HG02981 (cell line): ENCODE measurements at regions not wholly inside any gene's neighbourhood (a gene's known extent, or its start where the extent isn't known, plus 50 kb on each side); places are given as distances from the start of the nearest gene placed in this dataset.
"Not testable (repeated sequence)": the region's sequence is repeated elsewhere in the genome, so short reads cannot be mapped to it uniquely, and the experiment has no call there.

ENCODE experiments used
- ATAC-seq: cut with Tn5 transposase; IDR thresholded peaks from one replicate; pipeline ENCODE4 v1.9.1; 2021; ENCODE audit warnings: mild to moderate bottlenecking, moderate library complexity; ENCODE audit not compliant: unreplicated experiment

DNA sequence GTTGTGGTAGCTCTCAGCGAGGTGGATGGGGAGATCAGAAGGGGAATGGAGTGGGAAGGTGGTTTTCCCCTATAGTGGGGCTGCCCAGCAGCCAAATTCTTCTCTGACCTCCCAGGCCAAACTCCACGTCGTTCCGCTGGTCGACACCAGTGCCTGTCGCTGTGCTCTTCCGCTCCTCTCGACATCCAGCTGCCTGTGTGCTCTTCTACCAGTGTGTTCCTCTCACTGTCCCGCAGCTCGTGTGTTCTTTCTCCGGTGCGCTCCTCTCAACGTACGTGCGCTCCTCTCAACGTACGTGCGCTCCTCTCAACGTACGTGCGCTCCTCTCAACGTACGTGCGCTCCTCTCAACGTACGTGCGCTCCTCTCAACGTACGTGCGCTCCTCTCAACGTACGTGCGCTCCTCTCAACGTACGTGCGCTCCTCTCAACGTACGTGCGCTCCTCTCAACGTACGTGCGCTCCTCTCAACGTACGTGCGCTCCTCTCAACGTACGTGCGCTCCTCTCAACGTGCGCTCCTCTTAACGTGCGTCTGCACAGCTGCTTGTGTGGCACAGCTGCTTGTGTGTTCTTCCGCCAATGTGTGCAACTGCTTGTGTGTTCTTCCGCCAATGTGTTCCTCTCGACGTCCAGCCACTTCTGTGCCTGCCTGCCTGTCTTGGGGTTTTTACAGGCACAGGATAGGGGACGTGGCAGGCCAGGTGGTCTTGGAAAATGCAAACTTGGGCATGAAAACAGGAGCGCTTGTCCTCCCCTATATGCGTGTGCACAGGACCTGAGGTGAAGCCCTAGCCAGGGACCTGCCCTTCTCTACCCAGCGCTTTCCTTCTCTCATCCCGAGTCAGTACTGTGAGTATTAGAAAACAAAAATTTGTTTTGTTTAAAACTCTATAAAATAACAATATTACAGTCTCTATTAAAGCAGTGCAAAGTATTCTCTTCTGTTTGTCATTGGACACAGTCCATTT lies 991.1 kb downstream of the GBE1 start:
- ATAC-seq, result no peak

DNA sequence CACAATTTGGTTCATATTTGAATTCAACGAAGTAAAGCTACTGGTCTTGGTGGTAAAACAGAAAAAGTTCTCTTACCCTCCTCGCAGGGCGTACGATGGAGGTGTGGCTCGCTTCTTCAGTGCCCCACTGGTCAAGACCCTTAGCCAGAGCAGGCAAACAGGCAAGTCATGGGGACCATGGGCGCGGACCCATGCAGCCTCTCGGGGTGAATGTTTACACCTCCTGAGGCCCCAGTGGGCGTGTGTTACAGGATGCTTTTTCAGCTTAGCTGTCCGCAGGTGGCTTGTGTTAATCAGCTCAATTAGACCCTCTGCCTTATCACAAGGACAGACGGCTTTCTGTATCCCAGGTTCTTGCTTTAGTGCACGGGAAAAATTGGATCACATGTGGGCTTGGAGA lies 991.8 kb downstream of the GBE1 start:
- ATAC-seq, result no peak

DNA sequence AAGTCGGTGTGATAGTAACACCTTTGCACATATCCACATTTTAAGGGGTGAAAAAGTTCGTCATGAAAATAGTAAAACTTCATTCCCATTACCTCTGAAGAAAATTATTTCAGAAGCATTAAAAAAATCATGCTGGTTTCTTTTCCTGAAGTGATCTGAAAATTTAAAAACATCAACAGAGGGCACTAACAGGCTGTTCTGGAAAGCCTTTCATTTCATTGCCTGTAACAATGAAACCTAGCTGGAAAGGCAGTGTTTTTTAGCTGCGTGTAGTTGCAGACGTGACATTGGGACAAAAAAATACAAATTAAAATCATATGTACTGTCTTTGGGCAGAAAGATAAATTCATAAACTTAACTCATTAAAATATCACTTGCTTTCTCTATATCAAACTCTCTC lies 993.8 kb downstream of the GBE1 start:
- no peak for ATAC-seq

DNA sequence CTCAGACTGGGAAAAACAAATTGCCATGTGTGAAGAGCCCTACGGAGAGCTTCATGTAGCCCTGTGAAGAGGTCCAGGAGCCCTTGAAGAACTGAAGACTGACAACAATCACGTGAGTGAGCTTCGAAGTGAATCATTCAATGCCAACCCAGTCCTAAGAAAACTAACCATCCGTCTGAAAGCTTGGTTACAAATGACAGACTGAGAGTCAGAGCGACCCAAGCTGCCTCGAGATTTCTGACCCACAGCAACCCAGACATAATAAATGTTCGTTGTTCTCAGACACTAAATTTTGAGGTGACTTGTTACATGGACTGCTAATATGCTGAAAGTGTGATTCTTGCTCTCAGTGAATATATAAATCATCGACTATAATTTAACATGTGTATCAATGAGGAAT lies 987.2 kb upstream of the ROBO1 start:
- no peak for ATAC-seq

DNA sequence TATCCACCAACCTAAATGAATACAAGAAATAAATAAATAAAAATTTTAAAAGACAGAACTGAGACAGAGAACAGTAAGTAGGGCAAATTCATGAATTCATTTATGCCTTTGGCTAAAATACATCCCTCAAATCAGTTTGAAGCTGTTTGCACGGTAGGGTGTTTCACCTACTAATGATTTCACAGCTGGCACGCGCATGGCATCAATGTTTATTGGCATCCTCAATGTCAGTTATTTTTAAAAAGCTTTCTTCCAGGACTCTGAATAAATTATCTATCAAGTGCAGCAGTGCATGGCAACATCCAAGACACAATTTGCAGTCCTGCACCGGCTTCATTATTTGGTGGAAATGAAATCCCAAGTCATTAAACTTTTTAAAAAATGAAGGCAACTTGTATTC lies 985.2 kb upstream of the ROBO1 start:
- no peak for ATAC-seq

DNA sequence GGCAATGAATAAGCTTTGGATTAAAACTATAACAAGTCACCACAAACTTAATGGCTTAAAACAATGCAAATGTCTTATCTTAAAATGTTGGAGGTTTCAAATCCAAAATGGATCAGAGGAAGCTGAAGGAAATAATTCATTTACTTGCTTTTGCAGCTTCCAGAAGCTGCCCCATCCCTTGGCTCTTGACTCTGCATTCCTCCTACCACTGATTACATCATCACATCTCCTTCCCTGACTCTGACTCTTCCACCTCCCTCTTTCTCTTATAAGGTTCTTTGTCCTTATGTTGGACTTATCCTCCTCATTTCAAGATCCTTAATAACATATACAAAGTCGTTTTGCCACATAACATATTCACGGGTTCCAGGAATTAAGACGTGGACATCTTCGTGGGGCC lies 982.8 kb upstream of the ROBO1 start:
- no peak for ATAC-seq

DNA sequence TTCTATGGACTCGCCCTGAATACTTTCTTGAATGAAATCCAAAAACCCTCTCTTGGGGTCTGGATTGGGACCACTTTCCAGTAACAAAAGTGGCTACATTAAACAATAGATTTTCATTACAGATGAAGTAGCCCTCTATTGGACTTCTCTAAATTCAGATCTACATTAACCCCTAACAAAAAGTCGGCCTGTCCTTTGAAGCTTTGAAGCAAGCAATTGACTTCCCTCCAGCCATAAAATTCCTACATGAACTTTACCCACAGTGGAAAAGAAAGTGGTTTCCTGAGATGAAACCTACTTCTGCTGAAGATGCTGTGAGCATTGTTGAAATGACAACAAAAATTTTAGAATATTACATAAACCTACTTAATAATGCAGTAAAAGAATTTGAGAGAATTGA lies 967.1 kb upstream of the ROBO1 start:
- no peak for ATAC-seq

DNA sequence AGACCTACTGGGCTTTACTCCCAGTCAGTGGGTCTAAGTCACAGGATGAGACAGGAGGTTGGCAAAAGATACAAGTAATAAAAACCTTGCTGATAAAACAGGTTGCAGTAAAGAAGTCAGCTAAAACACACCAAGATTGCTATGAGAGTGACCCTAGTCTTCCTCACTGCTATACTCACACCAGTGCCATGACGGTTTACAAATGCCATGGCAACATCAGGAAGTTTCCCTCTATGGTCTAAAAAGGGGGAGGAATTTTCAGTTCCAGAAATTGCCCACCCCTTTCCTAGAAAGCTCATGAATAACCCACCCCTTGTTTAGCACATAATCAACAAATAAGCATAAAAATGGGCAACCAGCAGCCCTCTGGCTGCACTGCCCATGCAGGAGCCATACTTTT lies 966.7 kb upstream of the ROBO1 start:
- no peak for ATAC-seq

DNA sequence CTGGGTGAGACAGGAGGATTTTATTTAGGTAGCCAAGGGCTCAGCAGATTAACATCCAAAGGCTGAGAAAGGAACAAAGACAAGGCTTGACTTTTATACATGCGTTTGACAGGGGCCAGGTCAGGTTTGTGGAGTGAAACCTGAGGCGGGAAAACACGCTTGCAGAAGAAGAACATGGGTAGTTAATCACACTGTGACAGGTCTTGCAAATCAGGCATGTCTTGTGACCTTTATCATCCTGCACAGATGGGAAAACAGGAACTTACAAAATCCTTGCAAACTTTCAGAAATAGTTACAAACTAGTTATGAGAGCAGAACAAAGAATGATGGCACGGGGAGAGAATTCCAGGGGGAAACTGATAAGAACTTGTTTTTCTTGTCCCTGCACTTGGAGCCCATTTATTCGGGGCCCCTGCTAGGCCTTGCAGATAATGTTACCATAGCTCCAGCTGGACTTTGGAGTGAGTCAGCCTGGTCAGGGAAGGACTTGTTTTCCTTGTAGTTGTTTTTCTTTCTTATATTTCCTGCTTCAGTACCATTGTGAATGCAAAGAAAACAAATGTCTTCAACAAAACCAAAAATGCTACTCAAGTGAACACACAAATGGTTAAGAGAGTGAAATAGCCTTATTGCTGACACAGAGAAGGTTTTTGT lies 965.9 kb upstream of the ROBO1 start:
- ATAC-seq, result no peak

DNA sequence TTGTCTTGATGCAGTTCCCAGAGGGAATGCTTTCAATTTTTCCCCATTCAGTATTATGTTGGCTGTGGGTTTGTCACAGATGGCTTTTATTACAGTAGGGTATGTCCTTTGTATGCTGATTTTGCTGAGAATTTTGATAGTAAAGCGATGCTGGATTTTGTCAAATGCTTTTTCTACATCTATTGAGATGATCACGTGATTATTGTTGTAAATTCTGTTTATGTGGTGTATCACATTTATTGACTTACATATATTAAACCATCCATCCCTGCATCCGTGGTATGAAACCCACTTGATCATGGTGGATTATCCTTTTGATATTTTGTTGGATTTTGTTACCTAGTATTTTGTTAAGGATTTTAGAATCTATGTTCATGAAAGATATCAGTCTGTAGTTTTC lies 959.8 kb upstream of the ROBO1 start:
- ATAC-seq, result not testable (repeated sequence)

DNA sequence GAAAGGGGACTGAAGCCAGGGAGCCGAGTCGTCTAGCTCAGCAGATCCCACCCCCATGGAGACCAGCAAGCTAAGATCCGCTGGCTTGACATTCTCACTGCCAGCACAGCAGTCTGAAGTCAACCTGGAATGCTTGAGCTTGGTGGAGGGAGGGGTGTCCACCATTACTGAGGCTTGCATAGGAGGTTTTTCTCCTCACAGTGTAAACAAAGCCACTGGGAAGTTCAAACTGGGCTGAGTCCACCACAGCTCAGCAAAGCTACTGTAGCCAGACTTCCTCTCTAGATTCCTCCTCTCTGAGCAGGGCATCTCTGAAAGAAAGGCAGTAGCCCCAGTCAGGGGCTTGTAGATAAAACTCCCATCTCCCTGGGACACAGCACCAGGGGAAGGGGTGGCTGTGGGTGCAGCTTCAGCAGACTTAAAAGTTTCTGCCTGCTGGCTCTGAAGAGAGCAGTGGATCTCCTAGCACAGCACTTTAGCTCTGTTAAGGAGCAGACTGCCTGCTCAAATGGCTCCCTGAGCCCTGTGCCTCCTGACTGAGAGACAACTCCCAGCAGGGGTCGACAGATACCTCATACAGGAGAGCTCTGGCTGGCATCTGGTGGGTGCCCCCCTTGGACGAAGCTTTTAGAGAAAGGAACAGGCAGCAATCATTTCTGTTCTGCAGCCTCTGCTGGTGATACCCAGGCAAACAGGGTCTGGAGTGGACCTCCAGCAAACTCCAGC lies 942.0 kb upstream of the ROBO1 start:
- ATAC-seq, result not testable (repeated sequence)

DNA sequence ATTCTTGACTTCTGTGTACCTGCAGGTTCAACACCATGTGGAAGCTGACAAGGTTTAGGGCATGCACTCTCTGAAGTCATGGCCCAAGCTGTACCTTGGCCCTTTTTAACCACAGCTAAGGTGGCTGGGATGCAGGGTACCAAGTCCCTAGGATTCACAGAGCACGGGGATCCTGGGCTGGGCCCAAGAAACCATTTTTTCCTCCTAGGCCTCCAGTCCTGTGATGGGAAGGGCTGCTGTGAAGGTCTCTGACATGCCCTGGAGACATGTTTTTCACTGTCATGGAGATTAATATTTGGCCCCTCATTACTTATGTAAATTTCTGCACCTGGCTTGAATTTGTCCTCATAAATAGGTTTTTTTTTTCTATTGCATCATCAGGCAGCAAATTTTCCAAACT lies 937.5 kb upstream of the ROBO1 start:
- no peak for ATAC-seq

DNA sequence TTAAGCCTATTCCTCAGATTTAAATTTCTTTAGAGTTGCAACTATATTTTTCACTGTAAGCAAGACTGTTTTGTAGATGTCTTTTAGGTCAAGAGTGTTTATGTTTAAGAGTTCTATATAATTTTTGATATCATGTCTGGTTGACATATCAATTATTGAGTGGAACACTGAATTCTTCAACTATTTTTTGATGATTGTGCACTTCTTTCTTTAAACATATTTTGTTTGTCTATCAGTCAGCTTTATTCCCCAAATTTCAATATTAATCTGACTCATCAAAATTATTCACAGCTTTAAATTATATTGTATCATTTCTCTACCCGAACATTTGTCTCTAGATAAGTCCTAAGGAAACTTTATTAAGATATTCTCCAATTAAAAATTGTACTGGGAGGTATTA lies 933.6 kb upstream of the ROBO1 start:
- ATAC-seq, result no peak

DNA sequence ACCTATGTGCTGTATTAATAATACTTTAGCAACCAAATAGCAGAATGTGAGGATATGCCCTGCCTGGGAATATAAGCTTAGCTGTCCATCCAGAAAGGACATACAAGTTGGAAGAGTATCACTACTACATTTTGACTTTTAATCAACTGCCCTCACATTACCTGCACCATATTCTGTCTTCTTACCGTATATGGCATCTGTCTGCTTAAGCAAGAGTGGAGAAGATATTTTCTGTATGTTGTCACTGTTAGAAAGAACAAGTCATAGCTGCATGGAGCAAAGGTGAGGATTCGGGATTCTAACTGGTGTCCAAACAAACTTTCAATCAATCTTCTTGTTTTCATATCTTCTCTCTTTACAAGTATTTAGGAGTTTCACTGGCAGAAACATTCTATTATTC lies 929.5 kb upstream of the ROBO1 start:
- ATAC-seq, result no peak

DNA sequence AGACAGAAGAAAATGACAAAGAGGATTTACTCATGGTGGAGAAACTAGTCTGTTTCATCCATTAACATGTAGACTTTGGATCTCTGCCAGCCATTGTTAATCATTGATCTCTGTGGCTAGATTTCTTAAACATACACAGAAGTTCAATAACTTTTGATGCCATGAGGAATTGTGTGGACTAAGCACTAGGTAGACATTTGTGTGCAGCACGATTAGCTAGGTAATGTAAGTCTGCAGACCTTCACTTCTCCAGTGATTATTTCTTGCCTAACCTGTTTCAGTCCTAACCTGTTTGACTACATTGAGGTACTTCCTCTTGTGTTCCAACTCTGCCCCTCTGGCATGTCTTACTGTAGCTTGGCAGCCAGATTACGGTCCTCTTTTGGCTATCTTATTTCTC lies 928.5 kb upstream of the ROBO1 start:
- ATAC-seq, result no peak

DNA sequence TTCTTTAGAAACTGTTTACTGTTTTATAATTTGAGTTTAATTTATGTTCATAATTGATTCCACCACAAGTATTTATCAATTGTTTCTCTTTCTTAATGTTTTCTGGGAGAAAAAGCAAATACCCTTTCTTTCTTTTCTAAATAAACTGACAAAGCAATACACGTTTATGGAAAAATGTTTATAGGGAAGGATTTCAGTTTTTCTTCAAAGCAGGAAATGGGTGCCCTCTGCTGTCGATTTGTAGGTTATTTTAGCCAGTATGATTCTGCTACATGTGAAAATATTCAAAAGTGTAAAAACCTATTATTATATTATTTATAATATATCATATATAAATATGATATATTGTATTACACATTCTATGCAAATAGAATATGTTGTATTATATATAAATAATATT lies 921.0 kb upstream of the ROBO1 start:
- ATAC-seq, result no peak

DNA sequence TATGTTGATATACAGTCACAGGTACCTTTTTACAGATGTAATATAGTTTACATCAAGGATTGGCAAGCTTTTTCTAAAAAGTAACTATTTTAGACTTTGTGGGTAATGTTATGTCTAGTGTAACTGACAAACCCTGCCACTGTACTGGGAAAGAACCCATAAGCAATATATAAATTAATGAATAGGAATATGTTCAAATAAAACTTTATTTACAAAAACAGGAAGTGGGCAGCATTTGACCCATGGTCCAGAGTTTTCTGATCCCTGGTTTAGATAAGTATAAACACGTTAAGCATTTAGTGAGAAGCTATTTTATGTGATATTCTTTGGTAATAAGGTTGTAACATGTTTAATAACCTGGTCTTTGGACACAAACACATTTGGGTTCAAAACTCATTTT lies 915.2 kb upstream of the ROBO1 start:
- ATAC-seq, result no peak

DNA sequence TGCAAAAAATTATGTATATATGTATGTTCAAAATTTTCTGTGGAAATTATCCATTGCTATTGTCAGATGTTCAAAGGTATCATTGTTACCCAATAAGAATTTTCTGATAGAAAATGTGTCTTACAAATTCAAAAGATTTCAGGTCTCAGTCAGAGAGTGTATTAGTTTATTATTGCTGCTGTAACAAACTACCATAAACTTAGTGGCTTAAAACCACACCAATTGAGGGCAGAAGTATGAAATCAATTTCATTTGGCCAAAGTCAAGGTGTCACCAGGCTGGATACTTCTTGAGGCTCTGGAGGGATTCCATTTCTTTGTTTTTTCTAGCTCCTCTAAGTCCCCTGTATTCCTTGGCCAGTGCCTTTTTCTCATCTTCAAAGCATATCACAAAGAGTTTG lies 914.4 kb upstream of the ROBO1 start:
- ATAC-seq, result no peak

DNA sequence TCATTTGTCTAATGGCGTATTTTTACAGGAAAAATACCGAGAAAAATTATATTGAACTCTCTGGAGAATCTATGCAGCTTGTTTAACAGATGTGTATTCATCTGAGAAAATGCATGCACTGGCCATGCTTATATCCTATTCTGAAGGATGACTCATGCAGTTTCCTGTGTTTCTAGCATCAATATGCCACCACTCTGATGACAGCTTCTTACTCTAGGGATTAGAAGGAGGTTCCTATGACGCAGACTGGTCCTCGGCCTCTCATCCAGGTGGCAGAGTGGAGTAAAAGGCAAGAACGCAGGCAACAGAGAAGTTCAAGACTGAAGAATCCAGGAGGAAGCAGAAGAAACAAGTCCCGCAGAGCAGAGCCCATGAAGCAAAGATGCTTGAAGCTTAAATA lies 910.0 kb upstream of the ROBO1 start:
- no peak for ATAC-seq

DNA sequence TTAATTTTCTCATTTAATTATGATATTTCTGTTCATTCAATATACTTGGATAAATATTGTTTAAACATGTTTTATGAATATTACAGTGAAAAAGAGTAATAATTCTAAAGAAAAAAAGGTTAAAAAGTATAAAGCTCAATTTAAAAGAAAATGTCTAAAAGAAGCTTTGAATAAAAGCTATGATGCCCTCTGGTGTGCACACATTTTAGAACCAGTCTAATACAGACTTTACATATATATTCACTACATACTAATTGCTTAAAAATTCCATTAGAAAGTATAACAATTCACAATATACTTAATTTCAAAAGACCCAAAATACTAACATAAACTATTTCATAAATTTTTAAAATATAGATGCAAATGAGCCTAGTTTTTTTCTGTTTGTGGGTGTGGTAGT lies 909.1 kb upstream of the ROBO1 start:
- ATAC-seq, result no peak

DNA sequence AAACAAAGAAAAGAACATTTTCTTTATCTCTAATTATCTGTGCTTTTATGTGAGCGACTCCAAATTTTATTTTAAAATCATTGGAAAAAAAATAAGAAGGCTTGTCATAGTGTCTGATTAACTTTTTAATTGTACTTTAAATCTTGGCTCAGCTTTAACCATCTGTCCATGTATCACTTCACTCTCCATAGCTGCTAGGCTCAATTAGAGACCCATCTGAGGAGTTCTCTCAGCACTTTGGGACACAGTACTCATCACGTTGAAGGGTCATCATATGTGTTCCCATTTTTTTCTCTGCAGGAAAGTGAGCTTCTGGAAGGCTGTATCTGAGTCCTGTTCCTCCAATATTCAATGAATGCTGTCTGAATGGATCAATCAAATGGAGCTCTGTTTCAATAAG lies 908.5 kb upstream of the ROBO1 start:
- ATAC-seq, result no peak

DNA sequence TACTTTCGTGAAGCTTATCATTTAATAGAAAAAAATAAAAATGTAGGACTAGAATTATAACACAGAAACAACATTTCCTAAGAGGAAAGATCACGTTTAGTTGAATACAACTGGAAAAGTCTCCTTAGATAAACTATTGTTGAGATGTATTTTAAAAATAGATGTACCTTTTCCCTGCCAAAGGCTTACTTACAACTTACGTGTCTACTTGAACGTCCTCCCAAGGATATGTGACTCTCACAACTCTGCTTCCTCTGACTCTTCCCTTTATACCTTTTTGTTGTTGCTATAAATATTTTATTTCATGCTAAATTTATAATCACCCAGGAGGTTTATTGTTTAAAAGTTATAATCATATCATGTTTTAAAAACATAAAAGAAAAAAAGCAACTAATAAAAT lies 908.0 kb upstream of the ROBO1 start:
- ATAC-seq, result no peak
